Uterus (tissue), 2 donors: ENCODE measurements at regions not wholly inside any gene's neighbourhood (a gene's known extent, or its start where the extent isn't known, plus 50 kb on each side); places are given as distances from the start of the nearest gene placed in this dataset.

Experiments
- CTCF ChIP-seq, 4 experiments: fragments of 200-600 bp in 2 of 4; fragments of 450-650 bp in 2 of 4; sonication (generic) in 2 of 4; IDR thresholded peaks; one replicate each; pipeline ENCODE4 v1.5.1; 2016 to 2019; ENCODE audit warnings: antibody characterized with exemption in 4 of 4, mild to moderate bottlenecking in 2 of 4, moderate library complexity in 1 of 4
- POLR2A ChIP-seq, 2 donors: fragments of 450-650 bp; IDR thresholded peaks; one replicate each; pipeline ENCODE4 v1.6.1; 2016; ENCODE audit warnings: antibody characterized with exemption in 2 of 2, mild to moderate bottlenecking in 1 of 2, moderate library complexity in 1 of 2

GRCh38 chr7:85802211-85802610, 615.4 kb upstream of the SEMA3D start:
- TF ChIP-seq CTCF (IDR thresholded peaks at IDR 0.05) = no peak
- TF ChIP-seq POLR2A (IDR thresholded peaks at IDR 0.05) = no peak
